Prostate gland (tissue), 2 donors: ENCODE measurements at regions not wholly inside any gene's neighbourhood (a gene's known extent, or its start where the extent isn't known, plus 50 kb on each side); places are given as distances from the start of the nearest gene placed in this dataset.

Experiments
- CTCF ChIP-seq, 4 experiments: fragments of 200-600 bp in 2 of 4; fragments of 450-650 bp in 2 of 4; sonication (generic) in 2 of 4; IDR thresholded peaks; 1 replicate in 3 of 4; 2 replicates in 1 of 4; pipeline ENCODE4 v1.5.1; 2016 to 2019; ENCODE audit warnings: antibody characterized with exemption in 4 of 4, mild to moderate bottlenecking in 2 of 4, moderate library complexity in 2 of 4
- POLR2A ChIP-seq: fragments of 450-650 bp; IDR thresholded peaks from one replicate; pipeline ENCODE4 v1.6.1; 2016; ENCODE audit warnings: antibody characterized with exemption, mild to moderate bottlenecking

DNA sequence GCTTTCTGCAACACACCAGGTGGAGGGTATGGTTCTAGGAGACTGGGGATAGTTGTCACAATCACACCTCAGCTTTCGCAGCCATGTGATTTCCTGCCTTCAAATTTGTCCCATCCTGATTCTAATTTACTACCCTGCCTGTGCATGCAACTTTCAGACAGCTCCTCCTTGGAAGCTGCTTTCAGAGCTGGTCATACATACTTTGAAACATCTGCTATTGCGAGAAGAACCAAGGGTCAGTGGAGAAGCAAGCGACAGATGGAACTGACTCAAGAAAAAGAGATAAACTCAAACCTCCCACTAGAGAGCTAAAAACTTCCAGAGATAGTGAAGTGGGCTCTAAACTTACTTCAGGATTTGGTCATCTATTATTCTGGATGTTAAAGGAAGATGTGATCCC lies 381.7 kb upstream of the FGF13 start:
- no peak for TF ChIP-seq POLR2A
- no peak for TF ChIP-seq CTCF (IDR thresholded peaks at IDR 0.05)
